ENCODE measurements at regions not wholly inside any gene's neighbourhood (a gene's known extent, or its start where the extent isn't known, plus 50 kb on each side); places are given as distances from the start of the nearest gene placed in this dataset.

DNA sequence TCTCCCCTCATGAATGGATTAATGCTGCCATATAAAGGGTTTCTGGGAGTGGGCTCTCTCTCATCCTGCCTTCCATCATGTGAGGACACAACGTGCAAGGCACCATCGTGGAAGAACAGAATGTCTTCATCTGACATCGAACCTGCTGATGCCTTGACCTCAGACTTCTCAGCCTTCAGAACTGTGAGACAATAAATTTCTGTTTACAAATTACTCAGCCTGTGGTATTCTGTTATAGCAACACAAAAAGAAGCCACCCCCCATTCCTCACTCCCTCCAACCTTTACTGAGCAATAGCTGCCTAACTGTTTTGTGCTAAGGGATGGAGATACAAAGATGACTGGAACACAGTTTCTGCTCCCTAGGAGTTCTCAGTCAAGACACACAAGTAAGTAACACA is 106.1 kb upstream of the PLET1 start (continued):
- TF ChIP-seq, protein P1, sequence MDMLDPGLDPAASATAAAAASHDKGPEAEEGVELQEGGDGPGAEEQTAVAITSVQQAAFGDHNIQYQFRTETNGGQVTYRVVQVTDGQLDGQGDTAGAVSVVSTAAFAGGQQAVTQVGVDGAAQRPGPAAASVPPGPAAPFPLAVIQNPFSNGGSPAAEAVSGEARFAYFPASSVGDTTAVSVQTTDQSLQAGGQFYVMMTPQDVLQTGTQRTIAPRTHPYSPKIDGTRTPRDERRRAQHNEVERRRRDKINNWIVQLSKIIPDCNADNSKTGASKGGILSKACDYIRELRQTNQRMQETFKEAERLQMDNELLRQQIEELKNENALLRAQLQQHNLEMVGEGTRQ (IDR thresholded peaks at IDR 0.05; ENCODE audit: low read length): no peak

Data from H1 (cell line).